ENCODE measurements at regions not wholly inside any gene's neighbourhood (a gene's known extent, or its start where the extent isn't known, plus 50 kb on each side); places are given as distances from the start of the nearest gene placed in this dataset.
A peak's percentile ranks its signal among the peaks of the same experiment; 100 is the strongest.

GRCh38 chr18:41618147-41618546 is 336.9 kb upstream of the PIK3C3 start:
- DNase-seq (peak; percentile 10), ATAC-seq (0 out of 2 replicates have a peak, but pooled peaks have one; percentile 37)
- H3K27me3 ChIP-seq (ENCODE audit: low read length): no peaks in the 10 kb centered on the region
- H3K9me3 ChIP-seq (ENCODE audit: low read length): no peaks in the 10 kb centered on the region
- H3K4me1 ChIP-seq (ENCODE audit: insufficient read depth, low read length): no peaks in the 10 kb centered on the region
- POLR2A ChIA-PET (ENCODE audit: unreplicated experiment): no interaction called here
- H3K27ac ChIP-seq (ENCODE audit: low read length): no peak overlapping the region
- no peak overlapping the region for H3K4me3 ChIP-seq (ENCODE audit: low read length)
- H3K9me2 ChIP-seq (replicated peaks; ENCODE audit: low read length): no peaks in the 10 kb centered on the region
- H3F3A ChIP-seq (ENCODE audit: low read length, unreplicated experiment): no peaks in the 10 kb centered on the region
- H4K20me1 ChIP-seq (ENCODE audit: low read length): no peaks in the 10 kb centered on the region
- CTCF ChIA-PET: no interaction called here
- no peaks in the 10 kb centered on the region for H3K79me2 ChIP-seq (ENCODE audit: low read length)
- no TSS peak for BruUV-seq (replicated peaks)
- no peaks in the 10 kb centered on the region for H3K36me3 ChIP-seq (ENCODE audit: low read depth, low read length)
- intact Hi-C loops (cut with micrococcal nuclease): no loop called here
- no peak for TF ChIP-seq EZH2 (IDR thresholded peaks at IDR 0.05; ENCODE audit: low read length, unreplicated experiment)
- TF ChIP-seq EZH2phosphoT487 (IDR thresholded peaks at IDR 0.05; ENCODE audit: borderline replicate concordance, low read length): no peak
- TF ChIP-seq, protein P1, sequence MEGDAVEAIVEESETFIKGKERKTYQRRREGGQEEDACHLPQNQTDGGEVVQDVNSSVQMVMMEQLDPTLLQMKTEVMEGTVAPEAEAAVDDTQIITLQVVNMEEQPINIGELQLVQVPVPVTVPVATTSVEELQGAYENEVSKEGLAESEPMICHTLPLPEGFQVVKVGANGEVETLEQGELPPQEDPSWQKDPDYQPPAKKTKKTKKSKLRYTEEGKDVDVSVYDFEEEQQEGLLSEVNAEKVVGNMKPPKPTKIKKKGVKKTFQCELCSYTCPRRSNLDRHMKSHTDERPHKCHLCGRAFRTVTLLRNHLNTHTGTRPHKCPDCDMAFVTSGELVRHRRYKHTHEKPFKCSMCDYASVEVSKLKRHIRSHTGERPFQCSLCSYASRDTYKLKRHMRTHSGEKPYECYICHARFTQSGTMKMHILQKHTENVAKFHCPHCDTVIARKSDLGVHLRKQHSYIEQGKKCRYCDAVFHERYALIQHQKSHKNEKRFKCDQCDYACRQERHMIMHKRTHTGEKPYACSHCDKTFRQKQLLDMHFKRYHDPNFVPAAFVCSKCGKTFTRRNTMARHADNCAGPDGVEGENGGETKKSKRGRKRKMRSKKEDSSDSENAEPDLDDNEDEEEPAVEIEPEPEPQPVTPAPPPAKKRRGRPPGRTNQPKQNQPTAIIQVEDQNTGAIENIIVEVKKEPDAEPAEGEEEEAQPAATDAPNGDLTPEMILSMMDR (conservative IDR thresholded peaks at IDR 0.05; ENCODE audit: low read depth, low read length): no peak
- H3K4me2 ChIP-seq (ENCODE audit: low read length): no peak overlapping the region
- no peak overlapping the region for H2AFZ ChIP-seq (ENCODE audit: low read length)
- no peak overlapping the region for H3K9ac ChIP-seq (ENCODE audit: low read length)

GRCh38 chr18:41617647-41618046 is 337.4 kb upstream of the PIK3C3 start:
- Histone ChIP-seq H3K9ac (ENCODE audit: low read length) (no peak overlapping the region), H3K27ac (ENCODE audit: low read length) (no peak overlapping the region), H2AFZ (ENCODE audit: low read length) (no peak overlapping the region), H3K9me3 (ENCODE audit: low read length) (no peaks in the 10 kb centered on the region), H3K4me3 (ENCODE audit: low read length) (no peak overlapping the region), H4K20me1 (ENCODE audit: low read length) (no peaks in the 10 kb centered on the region), H3K27me3 (ENCODE audit: low read length) (no peaks in the 10 kb centered on the region), H3K4me2 (ENCODE audit: low read length) (no peak overlapping the region), H3K9me2 (replicated peaks; ENCODE audit: low read length) (no peaks in the 10 kb centered on the region), H3K4me1 (ENCODE audit: insufficient read depth, low read length) (no peaks in the 10 kb centered on the region), H3F3A (ENCODE audit: low read length, unreplicated experiment) (no peaks in the 10 kb centered on the region), H3K36me3 (ENCODE audit: low read depth, low read length) (no peaks in the 10 kb centered on the region), H3K79me2 (ENCODE audit: low read length) (no peaks in the 10 kb centered on the region)
- ChIA-PET POLR2A (ENCODE audit: unreplicated experiment) (no interaction called here), CTCF (no interaction called here)
- no TSS peak for BruUV-seq (replicated peaks)
- TF ChIP-seq, protein P1 (conservative IDR thresholded peaks at IDR 0.05; ENCODE audit: low read depth, low read length): no peak
- TF ChIP-seq EZH2phosphoT487 (IDR thresholded peaks at IDR 0.05; ENCODE audit: borderline replicate concordance, low read length) (no peak), EZH2 (IDR thresholded peaks at IDR 0.05; ENCODE audit: low read length, unreplicated experiment) (no peak)
- intact Hi-C loops (cut with micrococcal nuclease): no loop called here
- ATAC-seq (no peak), DNase-seq (no peak)

GRCh38 chr18:41613003-41613609 is 341.9 kb upstream of the PIK3C3 start:
- ChIA-PET POLR2A (ENCODE audit: unreplicated experiment) (no interaction called here), CTCF (interaction anchor here (0.6 kb wide), 1 partner anchor 625 kb away, joined by 3 read pairs; no protein-coding TSS in a partner anchor)
- no TSS peak for BruUV-seq (replicated peaks)
- H2AFZ ChIP-seq (ENCODE audit: low read length): no peak overlapping the region
- H3K9me3 ChIP-seq (ENCODE audit: low read length): no peaks in the 10 kb centered on the region
- DNase-seq: no peak
- no peaks in the 10 kb centered on the region for H3K4me1 ChIP-seq (ENCODE audit: insufficient read depth, low read length)
- no peak overlapping the region for H3K4me2 ChIP-seq (ENCODE audit: low read length)
- no peaks in the 10 kb centered on the region for H3K36me3 ChIP-seq (ENCODE audit: low read depth, low read length)
- H3K27me3 ChIP-seq (ENCODE audit: low read length): no peaks in the 10 kb centered on the region
- no peak overlapping the region for H3K4me3 ChIP-seq (ENCODE audit: low read length)
- no peak overlapping the region for H3K9ac ChIP-seq (ENCODE audit: low read length)
- no peaks in the 10 kb centered on the region for H3K9me2 ChIP-seq (replicated peaks; ENCODE audit: low read length)
- ATAC-seq: no peak
- intact Hi-C loops (cut with micrococcal nuclease): no loop called here
- no peak overlapping the region for H3K27ac ChIP-seq (ENCODE audit: low read length)
- H3F3A ChIP-seq (ENCODE audit: low read length, unreplicated experiment): no peaks in the 10 kb centered on the region
- H3K79me2 ChIP-seq (ENCODE audit: low read length): no peaks in the 10 kb centered on the region
- TF ChIP-seq, protein P1 (conservative IDR thresholded peaks at IDR 0.05; ENCODE audit: low read depth, low read length): no peak
- TF ChIP-seq EZH2 (IDR thresholded peaks at IDR 0.05; ENCODE audit: low read length, unreplicated experiment): no peak
- TF ChIP-seq EZH2phosphoT487 (IDR thresholded peaks at IDR 0.05; ENCODE audit: borderline replicate concordance, low read length): no peak
- H4K20me1 ChIP-seq (ENCODE audit: low read length): no peaks in the 10 kb centered on the region
